Stimulated activated CD4-positive, alpha-beta T cell treated with anti-CD3 and anti-CD28 coated beads, Interleukin-12 subunit alpha, Interleukin-12 subunit beta, amount 100 ng/mL, for 48 hours (primary cell): ENCODE measurements at regions not wholly inside any gene's neighbourhood (a gene's known extent, or its start where the extent isn't known, plus 50 kb on each side); places are given as distances from the start of the nearest gene placed in this dataset.

Experiments
- DNase-seq, 3 donors: peaks; one replicate each; pipeline ENCODE4 v3.0.0-alpha.2; 2020; ENCODE audit warnings: low read depth in 2 of 3, low spot score in 1 of 3

DNA sequence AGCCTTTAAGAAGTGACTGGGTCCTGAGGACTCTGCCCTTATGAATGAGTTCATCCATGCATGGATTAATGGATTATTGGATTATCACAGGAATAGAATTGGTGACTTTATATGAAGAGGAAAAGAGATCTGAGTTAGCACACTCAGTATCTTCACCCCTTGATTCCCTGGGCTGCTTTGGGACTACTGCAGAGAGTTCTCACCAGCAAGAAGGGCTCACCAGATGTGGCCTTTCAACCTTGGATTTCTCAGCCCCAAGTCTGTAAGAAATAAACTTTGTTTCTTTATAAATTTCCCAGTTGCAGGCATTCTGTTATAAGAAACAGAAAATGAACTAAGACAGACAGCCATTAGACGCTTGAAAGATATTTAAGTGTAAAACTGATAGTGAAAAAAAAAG, 509.2 kb downstream of the FLRT2 start:
- DNase-seq = no peak

DNA sequence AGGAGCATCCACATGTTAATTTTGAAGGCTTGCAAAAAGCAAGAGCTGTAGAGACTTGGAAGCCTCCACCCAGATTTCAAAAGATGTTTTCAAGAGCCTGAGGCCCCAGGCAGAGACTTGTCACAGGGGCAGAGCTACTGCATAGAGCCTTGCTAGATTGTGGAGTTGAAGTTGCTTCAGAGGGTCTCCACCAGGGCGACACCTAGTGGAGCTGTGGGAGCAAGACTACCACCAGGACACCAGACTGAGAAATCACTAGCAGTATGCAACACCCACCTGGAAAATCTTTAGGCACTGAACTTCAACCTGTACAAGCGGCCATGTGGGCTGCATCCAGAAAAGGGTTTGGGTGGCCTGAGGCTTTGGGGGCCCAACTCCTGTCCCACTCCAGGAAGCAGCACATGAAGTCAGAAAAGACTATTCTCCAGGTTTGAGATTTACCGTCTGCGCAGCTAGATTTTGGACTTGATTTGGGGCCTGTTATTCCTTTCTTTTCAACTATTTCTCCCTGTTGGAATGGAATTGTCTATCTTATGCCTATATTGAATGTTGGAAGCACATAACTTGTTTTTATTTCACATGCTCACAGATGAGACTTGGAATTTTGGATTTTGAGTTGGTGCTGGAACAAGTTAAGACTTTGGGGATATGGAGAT, 508.6 kb downstream of the FLRT2 start:
- DNase-seq = peak; percentile 11 to 22 (median 14)

DNA sequence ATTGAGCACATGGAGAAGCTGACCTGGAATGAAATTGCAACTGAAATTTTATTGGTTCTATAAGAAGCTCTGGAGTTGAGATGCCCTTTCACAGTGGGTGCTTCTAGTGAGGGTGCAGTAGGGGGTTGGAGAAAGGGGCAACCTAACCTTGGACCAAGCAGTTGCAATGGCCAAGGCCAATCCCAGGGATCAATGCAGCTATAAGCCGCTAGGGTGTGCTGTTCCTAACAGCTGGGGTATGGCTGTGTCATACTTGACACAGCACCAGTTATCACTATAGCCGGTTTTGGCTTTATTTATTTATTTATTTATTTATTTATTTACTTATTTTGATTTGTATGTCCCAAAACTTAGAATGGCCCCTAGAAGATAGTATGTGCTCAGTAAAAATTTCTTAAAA, 505.9 kb downstream of the FLRT2 start:
- DNase-seq = no peak

DNA sequence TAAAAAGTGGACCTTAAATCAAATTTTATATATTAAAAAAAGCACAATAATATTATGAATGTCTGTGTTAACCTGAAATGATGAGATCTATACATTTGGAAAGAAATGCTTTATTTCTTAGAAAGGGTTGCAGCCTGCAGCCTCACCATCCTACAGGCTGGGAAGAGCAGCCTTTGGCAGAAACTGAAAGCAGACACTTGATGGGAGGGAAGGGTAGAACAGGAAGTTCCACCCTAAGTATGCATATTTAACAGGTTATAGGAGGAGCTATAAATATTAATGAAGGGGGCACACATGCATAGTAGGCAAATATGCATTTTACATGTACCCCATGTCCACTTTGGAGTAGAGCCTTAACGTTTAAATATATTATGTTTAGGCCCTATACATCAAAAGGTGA, 498.0 kb downstream of the FLRT2 start:
- DNase-seq = no peak

DNA sequence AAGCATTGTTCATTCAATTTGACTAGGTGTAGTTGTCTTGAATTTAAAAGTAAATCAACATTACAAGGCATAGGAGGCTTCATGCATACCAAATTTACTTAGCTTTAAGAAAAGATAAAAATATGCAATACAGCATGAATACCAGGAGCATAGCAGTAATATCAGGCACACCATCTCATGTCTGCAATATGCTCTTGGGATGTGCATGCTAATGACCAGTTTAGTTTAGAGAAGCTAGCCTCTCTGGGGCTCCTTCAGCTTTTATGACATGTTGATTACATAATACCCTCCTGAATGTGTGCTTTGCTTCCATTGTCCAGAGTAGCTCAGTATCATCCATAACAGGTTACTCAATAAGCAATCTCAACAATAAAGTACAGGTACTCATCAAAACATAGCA, 497.2 kb downstream of the FLRT2 start:
- DNase-seq = no peak

DNA sequence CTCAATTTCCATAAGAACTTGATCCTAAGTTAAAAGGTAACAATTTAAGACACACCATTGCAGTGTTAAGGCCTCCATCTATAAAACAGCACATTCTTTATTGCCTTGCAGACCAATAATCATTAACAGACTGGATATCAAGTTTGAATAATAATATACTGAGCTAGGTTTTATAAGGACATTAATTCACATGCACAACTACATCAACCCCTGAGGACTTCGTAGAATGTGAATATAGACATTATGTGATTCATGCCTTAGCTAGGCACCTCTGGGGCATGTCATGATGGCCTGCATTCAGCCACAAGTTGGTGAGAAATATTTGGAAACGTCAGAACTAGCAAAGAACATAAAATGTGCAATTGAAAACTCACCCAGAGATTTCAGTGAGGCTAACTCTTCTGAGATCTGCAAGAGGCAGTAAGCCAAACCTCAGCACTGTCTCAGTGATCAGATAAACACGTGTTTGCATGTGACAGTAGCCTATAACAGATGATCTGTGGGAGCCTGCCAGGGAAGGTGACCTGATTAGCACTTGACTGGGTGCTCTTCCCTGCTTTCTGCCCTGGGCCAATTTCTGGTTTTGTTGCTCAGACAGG, 492.2 kb downstream of the FLRT2 start:
- no peak for DNase-seq

DNA sequence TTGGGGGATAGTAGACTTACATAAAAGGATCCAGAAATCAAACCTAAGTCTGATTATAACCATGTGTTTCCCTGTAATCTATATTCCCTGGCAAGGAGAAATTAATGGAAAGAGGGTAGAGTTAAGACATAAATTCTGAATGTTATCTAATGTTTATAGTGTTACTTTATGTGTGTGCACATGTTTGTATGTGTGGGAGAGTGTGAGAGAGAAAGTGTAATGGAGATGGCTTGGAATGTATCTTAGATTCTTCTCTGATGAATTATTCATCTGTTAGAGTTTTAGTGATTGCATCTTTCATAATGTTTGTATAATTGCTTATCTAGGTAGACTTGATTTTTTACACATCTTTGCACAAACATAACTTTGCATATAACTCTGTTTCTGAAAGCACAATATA, 490.9 kb downstream of the FLRT2 start:
- no peak for DNase-seq

DNA sequence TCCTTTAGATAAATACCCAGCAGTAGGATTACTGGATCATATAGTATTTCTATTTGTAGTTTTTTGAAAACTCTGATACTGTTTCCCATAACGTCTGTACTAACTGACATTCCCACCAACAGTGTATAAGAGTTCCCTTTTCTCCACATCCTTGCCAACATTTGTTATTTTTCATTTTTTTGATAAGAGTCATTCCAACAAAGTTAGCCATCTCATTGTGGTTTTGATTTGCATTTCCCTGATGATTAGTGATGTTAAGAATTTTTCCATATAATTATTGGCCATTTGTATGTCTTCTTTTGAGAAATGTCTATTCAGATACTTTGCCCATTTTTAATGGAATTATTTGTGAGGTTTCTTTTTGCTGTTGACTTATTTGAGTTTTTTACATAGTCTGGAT, 486.0 kb downstream of the FLRT2 start:
- DNase-seq = no peak

DNA sequence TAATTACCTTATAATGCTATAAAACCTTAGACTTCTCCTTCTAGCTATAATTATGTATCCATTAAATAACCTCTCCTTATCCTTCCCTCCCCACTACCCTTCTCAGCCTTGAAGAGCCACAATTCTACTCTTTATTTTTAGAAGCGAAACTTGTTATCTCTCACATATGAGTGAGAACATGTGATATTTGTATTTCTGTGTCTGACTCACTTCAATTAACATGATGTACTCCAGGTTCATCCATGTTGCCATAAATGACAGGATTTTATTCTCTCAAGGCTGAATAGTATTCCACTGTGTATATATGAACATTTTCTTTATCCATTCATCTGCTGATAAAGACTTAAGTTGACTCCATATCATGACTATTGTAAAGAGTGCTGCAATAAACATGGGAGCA, 485.6 kb downstream of the FLRT2 start:
- no peak for DNase-seq

DNA sequence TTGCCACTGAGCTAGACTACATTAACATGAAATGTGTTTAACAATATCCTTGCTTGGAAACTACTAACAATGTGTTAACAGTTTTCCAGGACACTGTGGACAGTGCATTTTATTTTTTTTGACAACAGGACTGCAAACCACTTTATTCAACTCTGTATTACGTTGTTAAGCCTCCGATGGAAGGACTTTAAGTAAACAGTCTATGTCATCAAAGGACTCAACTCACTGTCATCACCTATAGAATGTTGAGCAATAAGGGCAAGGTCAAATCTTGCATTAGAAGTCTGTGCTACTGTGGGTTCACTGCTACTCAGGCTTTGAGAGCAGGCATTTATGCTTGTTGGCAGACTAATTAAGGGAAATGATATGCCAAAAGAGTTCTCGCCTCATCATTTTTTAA, 483.7 kb downstream of the FLRT2 start:
- DNase-seq = no peak

DNA sequence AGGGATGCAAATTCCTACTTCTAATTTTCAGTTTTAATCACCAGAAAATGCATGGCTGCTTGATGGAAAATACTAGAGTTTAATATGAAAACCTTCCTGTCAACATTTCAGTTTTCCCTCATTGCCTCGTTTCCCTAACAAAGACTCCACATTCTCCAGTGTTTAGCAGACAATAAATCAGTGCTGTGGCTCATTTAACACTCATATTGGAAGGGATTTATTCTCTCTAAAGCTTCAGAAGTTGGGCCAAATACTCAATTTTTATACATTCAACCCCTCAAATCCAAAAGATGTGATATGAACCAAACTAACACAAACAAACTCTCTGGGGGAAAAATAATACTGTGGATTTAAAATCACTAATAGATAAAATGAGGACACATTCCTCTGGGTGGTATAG, 482.5 kb downstream of the FLRT2 start:
- no peak for DNase-seq

DNA sequence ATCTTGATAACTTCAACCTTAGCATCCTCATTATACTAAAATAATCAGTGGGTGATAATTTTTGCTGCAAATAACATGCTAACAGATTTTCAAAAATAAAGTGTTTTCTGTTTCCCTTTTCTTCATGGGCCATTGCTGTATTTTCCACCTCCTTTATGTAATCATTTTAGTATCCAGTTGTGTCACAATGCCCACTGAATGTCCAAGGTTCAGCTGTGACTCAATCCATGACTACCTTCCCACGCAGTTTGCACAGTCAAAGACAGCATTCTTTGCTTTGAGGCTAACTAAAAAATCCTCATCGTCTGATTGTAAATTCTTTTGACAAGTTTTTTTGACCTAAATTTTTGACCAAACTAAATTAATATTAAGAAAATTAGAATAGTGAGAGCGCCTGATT, 474.1 kb downstream of the FLRT2 start:
- no peak for DNase-seq

DNA sequence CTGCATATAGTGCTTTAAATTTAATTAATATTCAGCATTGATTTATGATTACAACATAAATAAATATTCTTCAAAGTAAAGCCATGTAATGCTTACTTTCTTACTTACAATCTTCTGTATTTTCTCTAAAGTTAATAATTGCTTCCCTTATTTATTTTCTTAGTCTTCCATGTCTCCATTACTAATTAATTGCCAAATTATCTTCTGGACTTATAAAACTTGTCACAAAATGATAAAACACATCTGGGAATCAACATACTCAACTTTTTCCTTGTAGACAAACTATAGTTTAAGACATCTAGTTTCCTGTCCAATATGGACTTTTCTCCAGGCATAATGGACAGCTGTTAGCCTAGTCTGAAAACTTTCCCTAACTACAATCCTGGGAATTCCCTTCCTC, 466.6 kb downstream of the FLRT2 start:
- DNase-seq = no peak

DNA sequence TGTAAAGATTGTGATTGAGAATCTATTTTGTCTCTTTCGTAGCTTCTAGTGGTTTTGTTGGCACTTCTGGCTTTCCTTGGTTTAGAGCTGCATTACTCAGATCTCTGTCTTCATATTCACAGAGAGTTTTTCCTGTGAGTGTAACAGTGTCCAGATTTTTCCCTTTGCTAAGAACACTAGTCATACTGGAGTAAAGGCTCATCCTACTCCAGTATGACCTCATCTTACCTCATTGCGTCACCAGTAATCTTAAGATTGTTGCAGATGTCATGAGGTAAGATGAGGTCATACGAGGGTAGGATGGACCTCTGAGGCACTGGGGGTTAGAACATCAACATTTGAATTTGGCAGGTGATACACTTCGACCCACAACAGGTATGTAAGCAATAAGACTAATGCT, 461.2 kb downstream of the FLRT2 start:
- DNase-seq = no peak

DNA sequence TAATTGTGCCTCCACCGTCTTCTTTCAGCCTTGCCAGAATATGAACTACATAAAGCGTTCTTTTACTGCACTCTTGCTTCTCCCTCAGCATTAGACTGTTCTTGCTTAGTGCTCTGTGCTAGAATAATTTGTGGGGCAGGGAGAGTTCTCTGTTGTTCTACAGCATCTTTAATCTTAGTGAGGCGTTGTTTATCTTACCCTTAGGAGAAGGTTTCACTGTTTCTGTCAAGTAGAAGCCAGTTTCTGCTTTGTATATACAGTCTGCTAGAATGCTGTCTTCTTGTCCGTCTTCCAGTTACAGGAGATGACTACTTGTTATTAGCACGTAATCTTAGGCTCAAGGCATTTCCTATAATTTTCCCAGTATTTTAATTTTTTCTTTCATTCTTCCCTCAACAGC, 458.0 kb downstream of the FLRT2 start:
- DNase-seq = no peak

DNA sequence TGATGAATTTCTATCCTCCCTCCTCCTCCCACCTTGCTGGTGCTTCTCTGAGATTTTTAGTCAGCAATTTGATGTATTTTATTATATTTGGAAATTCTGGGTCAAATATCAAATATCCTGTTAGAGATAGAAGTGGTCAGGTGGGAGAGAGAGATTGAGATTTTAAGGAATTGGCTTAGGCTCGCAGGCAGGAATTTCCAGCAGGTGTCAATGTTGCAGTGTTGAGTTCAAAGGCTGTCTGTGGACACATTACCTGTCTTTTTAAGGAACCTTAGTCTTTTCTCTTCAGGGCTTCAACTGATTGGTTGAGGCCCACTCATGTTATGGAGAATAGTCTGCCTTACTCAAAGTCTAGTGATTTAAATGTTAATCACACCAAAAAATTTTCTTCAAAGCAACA, 457.3 kb downstream of the FLRT2 start:
- no peak for DNase-seq

DNA sequence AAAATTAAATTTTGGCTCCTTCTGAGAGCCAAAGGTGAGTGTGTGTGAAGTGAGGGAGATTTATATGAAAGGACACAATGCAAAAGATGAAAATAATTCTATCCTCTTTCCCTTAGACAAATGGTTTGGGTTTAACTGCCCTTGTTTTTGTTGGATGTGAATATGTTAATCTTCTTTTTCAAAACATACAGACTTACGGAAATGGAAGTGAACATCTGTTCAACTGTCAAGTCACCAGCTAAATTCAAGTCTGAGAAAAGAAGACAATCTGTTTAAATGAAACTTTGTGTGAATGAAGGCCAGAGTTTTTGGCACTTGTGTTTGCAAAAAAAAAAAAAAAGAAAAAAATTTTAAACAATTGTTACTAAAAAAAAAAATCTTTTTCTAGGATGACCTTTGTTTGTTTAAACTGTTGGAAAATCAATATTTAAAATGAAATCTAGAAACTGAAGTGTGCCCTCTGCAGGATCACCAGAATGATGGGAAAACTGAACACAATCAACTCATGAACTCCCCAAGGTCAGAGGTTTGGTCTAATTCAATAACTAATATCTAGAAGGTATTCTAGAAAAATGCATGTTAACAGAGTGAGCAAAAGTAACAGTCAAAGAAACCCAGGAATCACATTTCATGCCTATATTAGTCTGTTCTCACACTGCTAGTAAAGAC, 448.8 kb downstream of the FLRT2 start:
- no peak for DNase-seq

DNA sequence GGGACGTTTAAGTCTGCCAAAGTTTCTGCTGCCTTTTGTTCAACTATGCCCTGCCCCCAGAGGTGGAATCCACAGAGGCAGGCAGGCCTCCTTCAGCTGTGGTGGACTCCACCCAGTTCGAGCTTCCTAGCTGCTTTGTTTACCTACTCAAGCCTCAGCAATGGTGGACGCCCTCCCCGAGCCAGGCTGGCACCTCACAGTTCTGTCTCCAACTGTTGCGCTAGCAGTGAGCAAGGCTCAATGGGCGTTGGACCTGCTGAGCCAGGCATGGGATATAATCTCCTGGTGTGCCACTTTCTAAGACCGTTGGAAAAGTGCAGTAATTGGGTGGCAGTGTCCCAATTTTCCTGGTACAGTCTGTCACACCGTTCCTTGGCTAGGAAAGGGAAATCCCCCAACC, 444.7 kb downstream of the FLRT2 start:
- no peak for DNase-seq

DNA sequence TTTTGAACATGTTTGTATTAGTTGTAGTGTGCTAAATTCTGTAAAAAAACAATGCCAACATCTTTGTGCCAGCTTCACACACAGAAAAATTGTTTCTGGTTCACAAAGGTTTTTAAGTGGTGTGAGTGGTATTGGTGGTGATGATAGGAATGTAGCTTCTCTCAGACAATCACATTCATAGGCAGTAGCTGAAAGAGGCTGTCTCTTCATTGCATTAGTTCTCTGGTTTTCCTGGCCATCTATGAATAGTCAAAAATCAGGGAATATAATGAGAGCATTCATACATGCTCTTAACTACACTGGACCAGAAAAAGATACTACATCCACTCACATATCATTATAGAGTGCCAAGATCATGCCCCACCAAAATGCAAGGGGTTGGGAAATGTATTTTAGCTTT, 433.5 kb downstream of the FLRT2 start:
- no peak for DNase-seq

DNA sequence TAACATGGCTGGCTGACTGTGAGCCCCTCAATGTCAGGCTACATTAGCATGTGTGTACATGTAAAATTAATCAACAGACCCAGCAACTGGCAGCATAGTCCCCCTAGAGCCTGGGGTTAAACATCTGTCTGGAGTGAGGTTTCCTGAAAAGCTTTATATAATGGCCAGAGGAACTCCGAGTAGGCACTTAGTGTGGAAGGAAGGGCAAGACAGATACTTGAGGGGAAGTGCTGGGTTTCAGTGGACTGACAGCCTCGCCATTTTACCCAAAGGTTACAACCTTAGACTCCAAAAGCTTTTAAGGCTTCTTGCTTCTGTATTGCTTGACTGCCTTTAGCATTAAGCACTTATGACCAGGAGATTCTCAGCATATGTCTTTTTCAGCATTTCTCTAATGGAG, 430.8 kb downstream of the FLRT2 start:
- DNase-seq = no peak

DNA sequence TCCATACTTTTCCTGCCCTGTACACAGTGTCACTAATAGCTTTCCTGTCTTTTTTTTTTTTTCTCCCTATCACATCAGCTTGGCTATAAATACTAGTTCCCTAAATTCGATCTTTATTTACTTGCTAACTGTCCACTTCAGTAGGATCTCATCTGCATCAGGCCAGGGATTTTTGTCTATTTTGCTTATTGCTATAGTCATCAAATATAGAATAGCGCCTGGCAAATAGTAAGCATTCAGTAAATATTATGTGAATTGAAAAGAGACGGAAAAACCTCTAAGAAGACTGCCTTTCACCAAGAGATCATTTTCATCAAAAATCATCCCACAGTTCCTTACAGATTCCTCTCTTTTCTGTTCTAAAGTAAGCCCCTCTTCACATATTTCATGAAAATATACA, 429.1 kb downstream of the FLRT2 start:
- DNase-seq = no peak

DNA sequence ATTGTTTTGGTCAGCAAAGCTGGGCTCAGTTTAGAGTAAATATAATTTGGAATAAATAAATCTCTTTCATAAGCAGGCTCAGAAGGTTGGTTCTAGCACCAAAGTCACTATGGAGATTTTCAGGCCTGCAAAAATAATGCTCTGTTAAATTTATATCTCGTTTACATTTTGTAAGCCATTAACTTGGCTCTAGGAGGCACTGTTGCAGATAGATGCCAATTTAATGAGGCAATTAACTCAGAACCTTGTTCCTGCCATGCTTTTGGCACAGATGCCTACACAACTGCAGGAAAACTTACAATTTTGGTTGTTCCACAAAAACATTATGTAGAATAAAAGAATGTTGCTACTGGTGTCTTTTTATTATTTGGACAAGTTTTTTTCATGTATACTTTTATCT, 428.1 kb downstream of the FLRT2 start:
- no peak for DNase-seq

DNA sequence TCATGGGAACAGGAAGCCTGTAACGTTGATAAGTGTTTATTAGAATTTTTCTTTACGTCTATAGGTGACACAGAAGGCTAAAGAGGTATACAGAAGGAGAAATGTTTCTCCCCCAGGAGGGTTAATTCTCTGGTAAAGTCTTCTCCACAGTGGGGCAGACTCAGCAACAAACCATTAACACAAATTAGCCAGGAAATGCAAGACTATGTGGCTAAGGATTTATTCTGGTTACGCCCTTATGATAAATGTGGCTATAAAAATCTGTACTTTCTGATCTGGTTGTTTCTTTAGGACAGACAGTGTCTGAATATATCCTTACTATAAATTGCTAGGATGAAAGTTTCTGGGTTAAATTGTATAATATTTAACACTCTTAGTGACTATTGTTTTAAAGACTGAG, 423.3 kb downstream of the FLRT2 start:
- no peak for DNase-seq
